A673 (cell line): ENCODE measurements at regions not wholly inside any gene's neighbourhood (a gene's known extent, or its start where the extent isn't known, plus 50 kb on each side); places are given as distances from the start of the nearest gene placed in this dataset.

ENCODE experiments used
- BruUV-seq: library from RNA; stranded (reverse); fragments of 400-500 nt; replicated peaks from 2 replicates; lab custom pipeline; 2021; lab: Mats Ljungman, UMichigan
- CTCF ChIA-PET: fragments of 300-600 bp; sonication (Branson Sonifier 250); formaldehyde crosslinking; loops from one replicate; lab custom pipeline; 2022; ENCODE audit warnings: antibody characterized with exemption; lab: Charles Lee
- POLR2A ChIA-PET: fragments of 300-600 bp; sonication (Branson Sonifier 250); formaldehyde crosslinking; loops from one replicate; lab custom pipeline; 2022; ENCODE audit warnings: antibody characterized with exemption; ENCODE audit not compliant: low non-redundant PET; lab: Charles Lee
- DNase-seq: peaks from one replicate; pipeline ENCODE4 v3.0.0-alpha.2; 2015; ENCODE audit warnings: low spot score
- H3K27ac ChIP-seq: fragments of 200-600 bp; sonication (generic); 2 replicates; pipeline ENCODE4 v1.5.1; 2016; ENCODE audit warnings: mixed run types, low read depth, mild to moderate bottlenecking, mixed read lengths, antibody characterized with exemption, low read length; ENCODE audit not compliant: poor library complexity, severe bottlenecking
- H3K27me3 ChIP-seq: fragments of 200-600 bp; sonication (generic); replicated peaks from 2 replicates; pipeline ENCODE4 v1.6.1; 2017; ENCODE audit warnings: mixed run types, low read depth, mild to moderate bottlenecking, mixed read lengths, antibody characterized with exemption, low read length; ENCODE audit not compliant: insufficient read depth, poor library complexity
- H3K36me3 ChIP-seq: fragments of 200-600 bp; sonication (generic); 2 replicates; pipeline ENCODE4 v1.6.1; 2016; ENCODE audit warnings: mixed run types, mild to moderate bottlenecking, mixed read lengths, antibody characterized with exemption, low read length; ENCODE audit not compliant: insufficient read depth, poor library complexity, severe bottlenecking
- H3K4me1 ChIP-seq: fragments of 200-600 bp; sonication (generic); 2 replicates; pipeline ENCODE4 v1.6.1; 2017; ENCODE audit warnings: mixed run types, mild to moderate bottlenecking, mixed read lengths, antibody characterized with exemption, low read length; ENCODE audit not compliant: insufficient read depth, poor library complexity, severe bottlenecking
- H3K4me3 ChIP-seq: fragments of 200-600 bp; sonication (generic); 2 replicates; pipeline ENCODE4 v1.5.1; 2016; ENCODE audit warnings: low read depth, mixed run types, mild to moderate bottlenecking, mixed read lengths, low read length; ENCODE audit not compliant: poor library complexity, severe bottlenecking
- H3K9me3 ChIP-seq: fragments of 200-600 bp; sonication (generic); 2 replicates; pipeline ENCODE4 v1.6.1; 2016; ENCODE audit warnings: mixed run types, low read depth, mild to moderate bottlenecking, mixed read lengths, antibody characterized with exemption, low read length; ENCODE audit not compliant: poor library complexity, severe bottlenecking
- CTCF ChIP-seq: fragments of 300-800, 200-600 bp; sonication (generic); conservative IDR thresholded peaks from 2 replicates; pipeline ENCODE4 v1.5.1; 2017; ENCODE audit warnings: low read depth, mild to moderate bottlenecking, antibody characterized with exemption, low read length, moderate library complexity, mixed read lengths
- EZH2 ChIP-seq: fragments of 200-600 bp; sonication (generic); IDR thresholded peaks from 2 replicates; pipeline ENCODE4 v1.6.1; 2017; ENCODE audit warnings: borderline replicate concordance, low read depth, mild to moderate bottlenecking, mixed read lengths, antibody characterized with exemption, low read length; ENCODE audit not compliant: poor library complexity, severe bottlenecking
- intact Hi-C: fragments of 100-400 bp; cut with micrococcal nuclease; formaldehyde crosslinking; loops from one replicate; pipeline ENCODE4 v1.10.0; 2022; ENCODE audit not compliant: unreplicated experiment

GRCh38 chr9:2354216-2354615, 267.4 kb upstream of the VLDLR start:
- no peak for DNase-seq
- TF ChIP-seq EZH2 (no peak), CTCF (no peak)
- intact Hi-C loops = no loop called here

GRCh38 chr9:2354856-2355696, 266.5 kb upstream of the VLDLR start:
- DNase-seq = no peak
- intact Hi-C loops = no loop called here
- Histone ChIP-seq H3K4me1 (no peaks in the 10 kb centered on the region), H3K4me3 (no peak overlapping the region), H3K27me3 (no peaks in the 10 kb centered on the region), H3K27ac (no peak overlapping the region), H3K9me3 (no peaks in the 10 kb centered on the region), H3K36me3 (no peaks in the 10 kb centered on the region)
- BruUV-seq = no TSS peak
- POLR2A ChIA-PET = no interaction called here
- TF ChIP-seq CTCF (no peak), EZH2 (no peak)
- CTCF ChIA-PET = no interaction called here

More at GRCh38 chr9:2354216-2354615, 267.4 kb upstream of the VLDLR start:
- Histone ChIP-seq H3K4me3 (no peak overlapping the region), H3K4me1 (no peaks in the 10 kb centered on the region), H3K9me3 (no peaks in the 10 kb centered on the region), H3K27me3 (no peaks in the 10 kb centered on the region), H3K27ac (no peak overlapping the region), H3K36me3 (no peaks in the 10 kb centered on the region)
- no TSS peak for BruUV-seq
- ChIA-PET POLR2A (no interaction called here), CTCF (no interaction called here)

GRCh38 chr9:2355697-2355983, 265.9 kb upstream of the VLDLR start:
- CTCF ChIA-PET = no interaction called here
- no TSS peak for BruUV-seq
- POLR2A ChIA-PET = no interaction called here
- H3K27me3 ChIP-seq = no peaks in the 10 kb centered on the region
- intact Hi-C loops = no loop called here
- TF ChIP-seq EZH2 = no peak
- no peak for TF ChIP-seq CTCF
- H3K4me3 ChIP-seq = no peak overlapping the region
- H3K27ac ChIP-seq = no peak overlapping the region
- no peaks in the 10 kb centered on the region for H3K9me3 ChIP-seq
- no peaks in the 10 kb centered on the region for H3K4me1 ChIP-seq
- H3K36me3 ChIP-seq = no peaks in the 10 kb centered on the region
- no peak for DNase-seq
